Fibroblast of mammary gland (primary cell): ENCODE measurements at regions not wholly inside any gene's neighbourhood (a gene's known extent, or its start where the extent isn't known, plus 50 kb on each side); places are given as distances from the start of the nearest gene placed in this dataset.

Source experiments
- DNase-seq: peaks from one replicate; pipeline ENCODE4 v3.0.0-alpha.2; 2010; ENCODE audit warnings: low read depth
- H3K4me3 ChIP-seq: 2 replicates; pipeline ENCODE4 v1.5.1; 2011; ENCODE audit warnings: low read depth, mild to moderate bottlenecking, low read length, moderate library complexity; ENCODE audit not compliant: control insufficient read depth
- TF ChIP-seq, protein P1 (sequence below): conservative IDR thresholded peaks from 2 replicates; pipeline ENCODE4 v1.5.1; 2011; ENCODE audit warnings: low read depth, low read length, inconsistent platforms; ENCODE audit not compliant: control insufficient read depth, insufficient read depth

- no peak for DNase-seq
- H3K4me3 ChIP-seq: no peak overlapping the region
- TF ChIP-seq, protein P1, sequence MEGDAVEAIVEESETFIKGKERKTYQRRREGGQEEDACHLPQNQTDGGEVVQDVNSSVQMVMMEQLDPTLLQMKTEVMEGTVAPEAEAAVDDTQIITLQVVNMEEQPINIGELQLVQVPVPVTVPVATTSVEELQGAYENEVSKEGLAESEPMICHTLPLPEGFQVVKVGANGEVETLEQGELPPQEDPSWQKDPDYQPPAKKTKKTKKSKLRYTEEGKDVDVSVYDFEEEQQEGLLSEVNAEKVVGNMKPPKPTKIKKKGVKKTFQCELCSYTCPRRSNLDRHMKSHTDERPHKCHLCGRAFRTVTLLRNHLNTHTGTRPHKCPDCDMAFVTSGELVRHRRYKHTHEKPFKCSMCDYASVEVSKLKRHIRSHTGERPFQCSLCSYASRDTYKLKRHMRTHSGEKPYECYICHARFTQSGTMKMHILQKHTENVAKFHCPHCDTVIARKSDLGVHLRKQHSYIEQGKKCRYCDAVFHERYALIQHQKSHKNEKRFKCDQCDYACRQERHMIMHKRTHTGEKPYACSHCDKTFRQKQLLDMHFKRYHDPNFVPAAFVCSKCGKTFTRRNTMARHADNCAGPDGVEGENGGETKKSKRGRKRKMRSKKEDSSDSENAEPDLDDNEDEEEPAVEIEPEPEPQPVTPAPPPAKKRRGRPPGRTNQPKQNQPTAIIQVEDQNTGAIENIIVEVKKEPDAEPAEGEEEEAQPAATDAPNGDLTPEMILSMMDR: no peak
Observed at GRCh38 chr9:111152614-111153406, 114.5 kb upstream of the LPAR1 start.

DNA sequence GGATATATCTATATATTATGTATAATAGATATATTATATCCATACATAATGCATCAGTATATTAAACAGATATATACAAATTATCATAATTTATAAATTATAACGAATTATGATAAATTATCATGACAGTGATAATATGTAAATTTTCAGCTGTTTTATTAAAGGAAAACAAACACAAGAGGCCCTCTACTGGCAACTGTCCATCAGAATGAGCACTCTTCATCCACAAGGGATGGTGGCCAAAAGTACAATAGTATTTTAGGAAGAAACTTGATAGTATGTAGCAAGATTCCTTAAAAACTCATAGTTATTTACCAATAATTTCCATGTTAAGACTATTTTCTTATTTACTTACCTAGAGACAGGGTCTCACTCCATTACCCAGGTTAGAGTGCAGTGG lies 113.3 kb upstream of the LPAR1 start:
- no peak overlapping the region for H3K4me3 ChIP-seq
- TF ChIP-seq, protein P1: no peak
- DNase-seq: peak; percentile 28

DNA sequence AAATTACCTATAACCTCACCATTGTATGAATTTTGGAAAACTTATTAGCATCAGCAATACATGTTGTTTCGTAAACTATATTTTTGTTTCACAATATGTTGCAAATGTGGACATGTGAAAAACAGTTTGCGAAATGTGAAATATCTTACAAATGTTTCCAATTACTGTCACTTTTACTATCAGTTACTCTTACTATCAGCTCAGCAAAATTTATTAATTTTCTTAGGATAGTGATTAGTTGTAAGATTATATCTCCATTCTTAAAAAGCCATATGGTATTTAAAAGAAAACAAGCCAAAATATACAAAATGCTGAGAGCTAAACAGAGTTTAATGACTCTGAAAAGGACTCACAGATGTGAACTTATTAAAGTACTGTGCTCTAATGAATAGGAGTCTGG lies 111.9 kb upstream of the LPAR1 start:
- no peak overlapping the region for H3K4me3 ChIP-seq
- peak; percentile 20 for DNase-seq
- TF ChIP-seq, protein P1: no peak

DNA sequence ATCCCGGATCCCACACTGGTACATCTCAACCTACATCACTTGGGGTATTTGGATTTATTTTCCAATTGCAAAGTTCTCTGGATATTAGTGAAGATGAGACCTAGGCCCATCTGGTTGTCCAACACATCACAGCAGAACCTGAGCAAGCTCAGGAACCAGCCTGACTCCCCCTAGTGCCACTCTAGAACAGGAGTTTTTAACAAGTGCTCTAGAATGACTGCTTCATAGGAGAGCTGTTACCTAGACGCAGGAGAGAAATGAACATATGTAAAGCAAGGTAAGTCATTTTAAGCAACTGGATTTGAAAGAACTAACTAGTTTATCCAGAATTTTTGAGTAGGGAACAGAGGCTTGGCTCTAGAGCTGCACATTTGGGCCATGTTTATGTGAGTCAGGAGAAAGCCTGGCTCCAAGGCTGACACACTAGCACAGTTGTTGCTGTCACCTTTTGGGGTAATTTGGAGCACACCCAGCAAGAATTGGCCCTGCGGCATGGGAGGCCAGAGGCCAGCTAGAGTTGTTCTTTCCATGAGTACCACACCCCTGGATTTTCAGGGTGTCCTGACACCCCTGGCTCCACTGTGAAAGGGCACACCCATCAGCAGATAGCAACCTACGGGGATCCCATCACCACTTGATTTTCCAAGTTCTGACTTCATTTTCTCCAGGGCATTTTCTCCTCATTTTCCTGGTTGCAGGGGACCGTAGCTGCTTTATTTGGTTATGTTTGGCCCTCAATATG lies 110.9 kb upstream of the LPAR1 start:
- DNase-seq: peak; percentile 16
- H3K4me3 ChIP-seq: no peak overlapping the region
- TF ChIP-seq, protein P1: peak; percentile 19

- DNase-seq: peak; percentile 13
- no peak overlapping the region for H3K4me3 ChIP-seq
- TF ChIP-seq, protein P1: no peak
Observed at GRCh38 chr9:111148052-111149017, 110.1 kb upstream of the LPAR1 start.

DNA sequence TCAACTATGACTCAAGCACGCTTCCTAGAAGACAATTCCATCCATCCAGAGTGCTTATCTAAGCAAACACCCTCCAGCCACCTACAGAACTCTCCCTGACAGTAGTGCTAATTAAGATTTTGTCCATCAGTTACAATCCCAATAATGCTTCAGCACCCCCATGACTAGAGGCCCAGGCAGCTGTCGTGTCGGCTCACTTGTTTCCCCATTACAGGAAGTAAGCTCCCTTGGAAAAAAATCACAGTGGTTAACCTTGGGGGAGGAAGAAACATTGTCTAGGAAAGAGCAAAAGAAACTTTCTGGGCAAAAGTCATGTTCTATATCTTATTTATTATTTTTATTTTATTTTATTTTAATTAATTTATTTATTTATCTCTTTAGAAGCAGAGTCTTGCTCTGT lies 108.8 kb upstream of the LPAR1 start:
- TF ChIP-seq, protein P1: no peak
- no peak overlapping the region for H3K4me3 ChIP-seq
- no peak for DNase-seq
